SK-N-SH (cell line): ENCODE measurements at regions not wholly inside any gene's neighbourhood (a gene's known extent, or its start where the extent isn't known, plus 50 kb on each side); places are given as distances from the start of the nearest gene placed in this dataset.

ENCODE experiments used
- CTCF ChIA-PET: fragments of 300-600, 350-600 bp; formaldehyde crosslinking; extraction: SDS; loops from one replicate; lab custom pipeline; 2021; lab: Yijun Ruan, JAX
- POLR2A ChIA-PET: fragments of 350-600 bp; sonication (Branson Sonifier 250); formaldehyde crosslinking; extraction: SDS; loops from one replicate; lab custom pipeline; 2020; ENCODE audit warnings: antibody characterized with exemption, inconsistent platforms; lab: Yijun Ruan, JAX
- DNase-seq: peaks from one replicate; pipeline ENCODE4 v3.0.0; 2012
- H2AFZ ChIP-seq: fragments of 200-600 bp; sonication (generic); 2 replicates; pipeline ENCODE4 v1.8.1; 2016; ENCODE audit warnings: antibody characterized with exemption, mild to moderate bottlenecking, low read depth
- H3F3A ChIP-seq: fragments of 200-600 bp; sonication (generic); replicated peaks from 2 replicates; pipeline ENCODE3; 2016; ENCODE audit warnings: antibody characterized with exemption, mild to moderate bottlenecking; ENCODE audit not compliant: insufficient read depth
- H3K27ac ChIP-seq, 2 experiments: fragments of 200-500 bp in 1 of 2; fragments of 200-600 bp in 1 of 2; sonication (Bioruptor generic) in 1 of 2; sonication (generic), shearing (Covaris generic) in 1 of 2; 2 replicates each; pipeline versions ENCODE4 v1.5.1 to v1.6.1; 2014 to 2016; ENCODE audit warnings: low read depth in 2 of 2, inconsistent platforms in 1 of 2, low read length in 1 of 2, mild to moderate bottlenecking in 1 of 2, mixed read lengths in 1 of 2
- H3K27me3 ChIP-seq: fragments of 200-600 bp; sonication (generic), shearing (Covaris generic); 2 replicates; pipeline ENCODE4 v1.6.1; 2016; ENCODE audit warnings: mixed run types; ENCODE audit not compliant: insufficient read depth
- H3K36me3 ChIP-seq, 2 experiments: fragments of 200-500 bp in 1 of 2; fragments of 200-600 bp in 1 of 2; sonication (Bioruptor generic) in 1 of 2; sonication (generic) in 1 of 2; replicated peaks in 1 of 2; 2 replicates each; pipeline versions ENCODE3 to v1.5.1; 2014 to 2016; ENCODE audit warnings: low read length in 1 of 2, mild to moderate bottlenecking in 1 of 2; ENCODE audit not compliant: insufficient read depth in 2 of 2, control insufficient read depth in 1 of 2
- H3K4me1 ChIP-seq, 2 experiments: fragments of 200-500 bp in 1 of 2; fragments of 200-600 bp in 1 of 2; sonication (Bioruptor generic) in 1 of 2; sonication (generic), shearing (Covaris generic) in 1 of 2; 2 replicates each; pipeline versions ENCODE4 v1.5.1 to v1.6.1; 2014 to 2016; ENCODE audit warnings: low read depth in 1 of 2, low read length in 1 of 2, mixed run types in 1 of 2; ENCODE audit not compliant: insufficient read depth in 2 of 2, control insufficient read depth in 1 of 2
- H3K4me2 ChIP-seq: fragments of 200-600 bp; sonication (generic), shearing (Covaris generic); 2 replicates; pipeline ENCODE4 v1.6.1; 2017; ENCODE audit warnings: mixed run types
- H3K4me3 ChIP-seq, 2 experiments: fragments of 200-500 bp in 1 of 2; fragments of 200-600 bp in 1 of 2; sonication (Bioruptor generic) in 1 of 2; sonication (generic), shearing (Covaris generic) in 1 of 2; 2 replicates each; pipeline versions ENCODE4 v1.5.1 to v1.8.1; 2014 to 2016; ENCODE audit warnings: low read depth in 2 of 2, inconsistent platforms in 1 of 2, low read length in 1 of 2, mild to moderate bottlenecking in 1 of 2, mixed read lengths in 1 of 2, moderate library complexity in 1 of 2
- H3K79me2 ChIP-seq: fragments of 200-600 bp; sonication (generic); 2 replicates; pipeline ENCODE4 v1.8.1; 2017; ENCODE audit warnings: mild to moderate bottlenecking; ENCODE audit not compliant: insufficient read depth
- H3K9ac ChIP-seq: fragments of 200-600 bp; sonication (generic); 2 replicates; pipeline ENCODE4 v1.6.1; 2017; ENCODE audit warnings: mixed run types
- H3K9me2 ChIP-seq: fragments of 200-600 bp; sonication (generic); 2 replicates; pipeline ENCODE4 v1.6.1; 2017; ENCODE audit warnings: mixed run types
- H3K9me3 ChIP-seq: fragments of 200-600 bp; sonication (generic); 2 replicates; pipeline ENCODE4 v1.6.1; 2017; ENCODE audit warnings: mixed run types, mild to moderate bottlenecking, moderate library complexity
- H4K20me1 ChIP-seq: fragments of 200-600 bp; sonication (generic); 2 replicates; pipeline ENCODE4 v1.6.1; 2017; ENCODE audit warnings: mild to moderate bottlenecking, mixed run types; ENCODE audit not compliant: insufficient read depth
- ELF1 ChIP-seq: IDR thresholded peaks from 2 replicates; pipeline ENCODE4 v1.4.0; 2012
- EP300 ChIP-seq, 2 experiments: IDR thresholded peaks; 2 replicates each; pipeline versions ENCODE4 v1.4.0 to v1.6.1; 2012; ENCODE audit warnings: borderline replicate concordance in 1 of 2, low read depth in 1 of 2, low read length in 1 of 2
- NFIC ChIP-seq: IDR thresholded peaks from 2 replicates; pipeline ENCODE4 v1.4.0; 2012; ENCODE audit warnings: borderline replicate concordance
- PBX3 ChIP-seq: IDR thresholded peaks from 2 replicates; pipeline ENCODE4; 2012
- REST ChIP-seq: IDR thresholded peaks from 2 replicates; pipeline ENCODE4 v1.6.1; 2012; ENCODE audit warnings: mild to moderate bottlenecking, low read depth, low read length, moderate library complexity
- SIN3A ChIP-seq: IDR thresholded peaks from 2 replicates; pipeline ENCODE4 v1.6.1; 2012; ENCODE audit warnings: low read depth, mild to moderate bottlenecking, low read length, moderate library complexity, borderline replicate concordance
- USF1 ChIP-seq: IDR thresholded peaks from 2 replicates; pipeline ENCODE4 v1.4.0; 2012; ENCODE audit warnings: low read depth, borderline replicate concordance
- YY1 ChIP-seq: IDR thresholded peaks from 2 replicates; pipeline ENCODE4 v1.4.0; 2012; ENCODE audit warnings: low read depth, mild to moderate bottlenecking
- WGBS: methylation state at CpG from one replicate; pipeline ENCODE4 v1.1.6; 2017; ENCODE audit warnings: low lambda C conversion rate; 5-methylcytosine and 5-hydroxymethylcytosine counted together
- TF ChIP-seq, protein P1 (sequence below): fragments of 200-600 bp; sonication (generic); IDR thresholded peaks from 2 replicates; pipeline ENCODE4 v1.6.1; 2017; ENCODE audit warnings: antibody characterized with exemption, mild to moderate bottlenecking, moderate library complexity
- TF ChIP-seq, protein P2 (sequence below): fragments of 150-350 bp; IDR thresholded peaks from 2 replicates; pipeline ENCODE4 v1.6.1; 2017; ENCODE audit warnings: antibody characterized with exemption, low read length, low read depth, borderline replicate concordance

DNA sequence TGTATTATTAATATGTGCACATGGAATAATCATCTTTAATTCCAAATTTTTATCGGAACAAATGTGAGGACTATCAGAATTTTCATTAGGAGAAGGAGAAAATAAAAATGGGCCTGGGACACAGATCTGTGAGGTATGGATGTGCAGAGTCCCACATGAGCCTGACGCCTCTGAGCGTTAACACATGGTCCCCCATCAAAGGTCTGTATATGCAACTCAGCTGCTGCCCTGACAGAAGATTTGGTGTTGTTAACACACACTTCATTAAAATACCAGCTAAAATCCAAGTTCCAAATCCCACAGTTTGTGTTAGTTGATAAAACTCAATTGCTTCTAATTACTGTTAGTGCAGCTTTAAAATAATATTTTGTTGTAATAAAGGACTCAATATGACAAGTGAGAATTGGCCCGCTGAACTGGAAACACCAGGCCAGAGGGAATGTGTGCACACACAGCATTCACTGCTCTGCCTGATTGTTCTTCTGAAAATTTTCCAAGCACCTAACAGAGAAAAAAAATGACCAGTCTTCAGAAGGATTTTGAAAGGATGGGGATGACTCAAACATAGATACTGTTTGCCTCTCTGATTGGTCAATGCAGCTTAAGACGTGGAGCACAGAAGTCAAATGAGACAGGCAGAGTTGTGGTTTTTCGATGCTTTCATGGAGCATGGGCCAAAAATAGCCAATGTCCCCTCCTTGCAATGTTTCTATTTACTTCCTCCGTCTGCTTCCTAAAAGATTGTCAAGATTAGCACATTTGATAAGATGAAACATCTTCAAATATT is 266.6 kb downstream of the NKX6-1 start (continued):
- no peak for TF ChIP-seq REST
- no peak for TF ChIP-seq USF1
- no peak for TF ChIP-seq EP300 (IDR thresholded peaks at IDR 0.05; ENCODE audit: borderline replicate concordance in 1 of 2, low read depth in 1 of 2, low read length in 1 of 2)
- no peak for TF ChIP-seq YY1
- no peak for TF ChIP-seq ELF1

GRCh38 chr4:84231539-84232055 is 267.5 kb downstream of the NKX6-1 start:
- no peaks in the 10 kb centered on the region for H3F3A ChIP-seq
- no peak overlapping the region for H3K9ac ChIP-seq
- H3K4me3 ChIP-seq = no peak overlapping the region
- POLR2A ChIA-PET = no interaction called here
- CTCF ChIA-PET = no interaction called here
- H3K4me2 ChIP-seq = no peak overlapping the region
- no peak overlapping the region for H2AFZ ChIP-seq
- DNase-seq = no peak
- H3K27ac ChIP-seq = no peak overlapping the region
- TF ChIP-seq NFIC (no peak), SIN3A (no peak), PBX3 (no peak)
- TF ChIP-seq, protein P1, sequence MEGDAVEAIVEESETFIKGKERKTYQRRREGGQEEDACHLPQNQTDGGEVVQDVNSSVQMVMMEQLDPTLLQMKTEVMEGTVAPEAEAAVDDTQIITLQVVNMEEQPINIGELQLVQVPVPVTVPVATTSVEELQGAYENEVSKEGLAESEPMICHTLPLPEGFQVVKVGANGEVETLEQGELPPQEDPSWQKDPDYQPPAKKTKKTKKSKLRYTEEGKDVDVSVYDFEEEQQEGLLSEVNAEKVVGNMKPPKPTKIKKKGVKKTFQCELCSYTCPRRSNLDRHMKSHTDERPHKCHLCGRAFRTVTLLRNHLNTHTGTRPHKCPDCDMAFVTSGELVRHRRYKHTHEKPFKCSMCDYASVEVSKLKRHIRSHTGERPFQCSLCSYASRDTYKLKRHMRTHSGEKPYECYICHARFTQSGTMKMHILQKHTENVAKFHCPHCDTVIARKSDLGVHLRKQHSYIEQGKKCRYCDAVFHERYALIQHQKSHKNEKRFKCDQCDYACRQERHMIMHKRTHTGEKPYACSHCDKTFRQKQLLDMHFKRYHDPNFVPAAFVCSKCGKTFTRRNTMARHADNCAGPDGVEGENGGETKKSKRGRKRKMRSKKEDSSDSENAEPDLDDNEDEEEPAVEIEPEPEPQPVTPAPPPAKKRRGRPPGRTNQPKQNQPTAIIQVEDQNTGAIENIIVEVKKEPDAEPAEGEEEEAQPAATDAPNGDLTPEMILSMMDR = no peak
- TF ChIP-seq, protein P2, sequence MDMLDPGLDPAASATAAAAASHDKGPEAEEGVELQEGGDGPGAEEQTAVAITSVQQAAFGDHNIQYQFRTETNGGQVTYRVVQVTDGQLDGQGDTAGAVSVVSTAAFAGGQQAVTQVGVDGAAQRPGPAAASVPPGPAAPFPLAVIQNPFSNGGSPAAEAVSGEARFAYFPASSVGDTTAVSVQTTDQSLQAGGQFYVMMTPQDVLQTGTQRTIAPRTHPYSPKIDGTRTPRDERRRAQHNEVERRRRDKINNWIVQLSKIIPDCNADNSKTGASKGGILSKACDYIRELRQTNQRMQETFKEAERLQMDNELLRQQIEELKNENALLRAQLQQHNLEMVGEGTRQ = no peak
- no peaks in the 10 kb centered on the region for H3K79me2 ChIP-seq
- no peaks in the 10 kb centered on the region for H4K20me1 ChIP-seq
- no peaks in the 10 kb centered on the region for H3K9me2 ChIP-seq
- no peaks in the 10 kb centered on the region for H3K27me3 ChIP-seq
- no peaks in the 10 kb centered on the region for H3K9me3 ChIP-seq
- no peaks in the 10 kb centered on the region for H3K36me3 ChIP-seq
- 21% methylated on average over 2 of the region's 2 CpGs for WGBS
- H3K4me1 ChIP-seq = no peaks in the 10 kb centered on the region
